NOMO-1 treated with dmso at 0.1 percent for 144 hours (cell line): ENCODE measurements at regions not wholly inside any gene's neighbourhood (a gene's known extent, or its start where the extent isn't known, plus 50 kb on each side); places are given as distances from the start of the nearest gene placed in this dataset.

Experiments
- DNase-seq: peaks from one replicate; lab custom pipeline; 2025; ENCODE audit not compliant: unreplicated experiment; lab: John Stamatoyannopoulos, UW

DNA sequence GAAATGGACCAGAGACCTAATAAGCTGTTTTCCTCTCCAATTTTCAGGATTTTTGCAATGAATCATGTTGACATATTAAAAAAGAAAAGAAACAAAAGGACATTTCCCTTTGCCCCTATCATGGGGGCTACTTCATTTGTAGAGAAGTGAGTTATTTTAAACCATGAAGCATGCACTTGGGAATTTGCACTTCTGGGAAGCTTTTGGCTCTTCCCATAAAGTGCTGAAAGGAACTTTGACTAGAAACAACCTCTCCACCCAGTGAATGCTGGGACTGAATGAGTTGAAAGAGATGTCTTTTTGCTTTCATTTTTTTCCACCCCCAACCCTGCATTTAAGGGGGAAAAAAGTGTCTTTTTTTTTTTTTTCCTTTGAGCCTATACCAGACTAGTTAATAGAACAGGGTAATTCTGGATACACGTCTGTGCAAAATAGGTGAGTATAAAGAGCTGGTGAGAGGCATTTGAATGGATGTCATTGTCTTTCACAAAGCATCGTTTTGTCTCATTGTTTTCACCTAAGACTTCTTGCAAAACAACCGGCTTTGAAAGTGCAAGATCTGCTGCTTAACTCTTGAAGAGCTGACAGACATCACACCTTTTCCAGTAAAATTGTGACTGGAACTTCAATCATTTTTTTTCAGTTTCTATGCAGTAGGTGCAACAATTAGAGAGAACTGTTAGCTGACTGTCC lies 138.7 kb upstream of the BACH2 start:
- DNase-seq: no peak

DNA sequence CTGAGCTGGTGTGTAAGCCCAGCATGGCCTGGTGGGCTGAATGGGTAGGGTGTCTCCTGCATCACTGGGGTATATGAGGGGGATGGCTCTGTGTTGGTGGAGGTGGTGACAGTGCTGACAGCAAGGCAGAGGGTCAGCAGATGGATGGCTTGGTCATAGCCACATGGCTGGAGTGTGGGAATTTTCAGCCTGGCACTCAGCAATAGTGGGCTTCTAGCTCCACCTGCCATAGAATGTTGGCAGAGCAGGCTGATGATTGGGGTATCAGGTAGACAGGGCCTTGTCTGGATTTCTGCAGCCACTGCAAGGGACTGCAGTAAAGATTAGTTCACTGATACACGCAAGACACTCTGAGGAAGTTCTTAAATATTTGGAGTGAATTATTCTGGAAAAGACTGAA lies 137.5 kb upstream of the BACH2 start:
- DNase-seq: no peak

- DNase-seq: no peak
These were observed 136.3 kb upstream of the BACH2 start for GRCh38 chr6:90432937-90433336.

DNA sequence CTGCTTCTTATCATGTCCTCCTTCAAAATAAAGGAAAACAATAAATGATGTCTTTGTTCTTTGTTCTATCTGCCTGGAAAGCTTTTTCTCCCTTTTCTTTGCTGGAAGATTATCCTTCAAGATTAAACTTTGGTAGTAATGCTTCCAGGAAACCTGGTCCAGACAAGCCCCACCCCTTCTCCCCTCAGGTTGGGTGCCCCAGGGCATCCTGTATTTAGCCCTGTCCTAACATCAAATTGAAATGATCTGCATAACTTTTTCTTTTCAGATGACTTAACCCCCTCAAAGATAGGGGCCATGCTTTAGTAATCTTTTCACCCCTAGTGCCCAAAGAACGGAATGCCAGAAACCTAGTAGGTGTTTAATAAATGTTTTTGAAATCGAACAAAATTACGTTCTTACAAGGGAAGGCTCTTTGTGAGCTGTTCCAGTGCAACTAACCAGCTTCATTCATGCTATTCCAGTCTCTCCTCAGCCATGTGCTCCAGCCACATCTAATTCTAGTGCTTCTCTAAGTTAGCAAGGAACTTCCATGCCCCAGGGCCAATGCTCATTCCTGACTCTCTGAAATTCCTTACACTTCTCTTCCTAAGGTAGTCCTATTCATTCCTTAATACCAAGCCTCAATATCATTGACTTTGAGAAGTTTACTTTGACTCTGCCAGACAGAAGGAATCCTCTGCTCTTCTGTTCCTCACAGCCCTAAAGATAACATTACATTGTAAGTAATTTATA lies 135.6 kb upstream of the BACH2 start:
- DNase-seq: no peak

DNA sequence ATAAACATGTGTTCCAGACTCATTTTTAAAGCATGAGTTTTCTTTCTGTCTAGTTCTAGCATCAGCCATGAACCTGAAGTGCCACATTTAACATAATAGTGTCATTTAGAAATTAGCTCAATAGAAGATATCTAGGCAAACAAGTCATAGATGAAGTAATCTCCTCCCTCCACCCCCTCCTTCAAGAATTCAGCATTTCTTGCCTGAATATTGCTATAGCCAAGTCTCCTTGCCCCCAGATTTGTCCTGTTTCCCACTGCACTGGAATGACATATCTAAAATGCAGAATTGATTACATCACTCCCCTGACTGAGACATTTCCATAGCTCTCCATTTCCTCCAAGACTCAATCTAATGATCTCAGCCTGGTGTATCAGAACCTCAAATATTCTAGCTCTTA lies 134.9 kb upstream of the BACH2 start:
- no peak for DNase-seq

DNA sequence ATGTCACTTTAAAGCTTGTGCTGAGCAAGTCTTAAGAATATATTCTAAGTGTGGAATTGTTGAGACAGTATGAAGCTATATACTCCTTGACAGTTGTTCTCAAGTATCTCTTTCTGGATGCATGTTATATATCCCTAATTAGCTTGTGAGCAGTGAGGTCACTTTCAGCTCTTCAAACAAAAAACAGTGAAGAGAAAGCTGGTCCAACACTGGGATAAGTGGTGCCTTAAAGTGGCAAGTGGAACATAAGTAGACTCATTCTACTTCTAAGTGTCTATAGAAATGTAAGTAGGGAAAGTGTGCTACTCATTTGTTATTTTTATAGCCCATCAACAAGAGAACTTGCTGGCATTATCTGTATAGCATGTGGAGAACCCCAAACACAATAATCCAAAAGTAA lies 133.1 kb upstream of the BACH2 start:
- no peak for DNase-seq

- DNase-seq: no peak
These were observed 131.9 kb upstream of the BACH2 start for GRCh38 chr6:90428514-90428913.

GRCh38 chr6:90425161-90425641 lies 128.6 kb upstream of the BACH2 start:
- no peak for DNase-seq

GRCh38 chr6:90424580-90424979 lies 127.9 kb upstream of the BACH2 start:
- no peak for DNase-seq

GRCh38 chr6:90421666-90422065 lies 125.0 kb upstream of the BACH2 start:
- DNase-seq: no peak

- DNase-seq: no peak
These were observed 123.9 kb upstream of the BACH2 start for GRCh38 chr6:90420500-90420899.

GRCh38 chr6:90417385-90417784 lies 120.7 kb upstream of the BACH2 start:
- DNase-seq: no peak

DNA sequence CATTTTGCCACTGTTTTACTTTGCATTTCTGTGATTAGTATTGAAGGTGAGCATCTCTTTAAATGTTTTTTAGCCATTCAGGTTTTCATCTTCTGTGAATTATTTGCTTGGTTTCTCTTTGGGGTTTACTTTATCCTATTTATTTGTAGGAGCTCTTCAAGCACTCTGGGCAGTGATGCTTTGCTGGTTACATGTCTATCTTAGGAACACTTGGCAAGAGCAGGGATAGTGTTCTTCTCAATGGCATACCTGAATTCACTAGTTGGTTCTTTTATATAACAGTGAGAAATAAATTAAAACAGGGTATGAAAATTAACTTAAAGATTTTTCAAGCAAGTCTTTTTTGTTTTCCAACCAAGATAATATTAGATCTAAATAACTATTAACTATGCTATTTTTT lies 119.7 kb upstream of the BACH2 start:
- no peak for DNase-seq

GRCh38 chr6:90415178-90415577 lies 118.5 kb upstream of the BACH2 start:
- no peak for DNase-seq

DNA sequence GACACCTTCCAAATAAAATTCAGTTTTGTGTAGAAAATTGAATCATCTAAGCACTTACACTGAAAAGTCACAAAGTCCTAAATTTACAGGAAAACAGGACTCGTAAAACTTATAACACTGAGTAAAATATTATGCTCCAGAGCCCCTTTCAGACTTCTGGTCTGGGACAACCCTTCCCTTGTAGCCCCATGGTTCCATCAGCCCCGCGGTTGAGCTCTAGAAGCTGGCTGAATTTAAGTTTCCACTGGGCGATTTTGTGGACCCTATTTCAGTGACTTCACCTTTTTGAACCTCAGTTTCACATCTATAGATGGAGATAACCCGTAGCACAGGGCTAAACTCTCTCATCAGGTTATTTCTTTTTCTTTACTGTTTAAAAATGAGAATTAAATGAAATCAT lies 117.7 kb upstream of the BACH2 start:
- DNase-seq: no peak

DNA sequence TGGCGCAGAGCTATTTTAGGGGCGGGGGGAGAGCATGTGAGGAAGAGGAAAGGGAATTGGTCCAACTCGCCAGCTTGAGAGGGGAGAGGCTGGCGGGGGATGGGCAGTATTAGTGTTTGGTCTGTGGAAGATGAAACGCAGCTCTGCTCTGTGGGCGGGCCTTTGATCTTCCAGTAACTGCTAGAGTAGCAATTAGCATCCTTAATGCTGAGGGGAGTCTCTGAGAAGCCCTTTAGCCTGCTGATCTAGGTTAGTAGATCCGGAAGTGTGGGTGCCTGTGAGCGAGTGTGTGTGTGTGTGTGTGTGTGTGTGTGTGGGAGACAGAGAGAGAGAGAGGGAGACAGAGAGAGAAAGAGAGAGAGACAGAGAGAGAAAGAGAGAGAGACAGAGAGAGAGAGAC lies 117.2 kb upstream of the BACH2 start:
- DNase-seq: no peak

GRCh38 chr6:90413396-90413795 lies 116.8 kb upstream of the BACH2 start:
- no peak for DNase-seq

DNA sequence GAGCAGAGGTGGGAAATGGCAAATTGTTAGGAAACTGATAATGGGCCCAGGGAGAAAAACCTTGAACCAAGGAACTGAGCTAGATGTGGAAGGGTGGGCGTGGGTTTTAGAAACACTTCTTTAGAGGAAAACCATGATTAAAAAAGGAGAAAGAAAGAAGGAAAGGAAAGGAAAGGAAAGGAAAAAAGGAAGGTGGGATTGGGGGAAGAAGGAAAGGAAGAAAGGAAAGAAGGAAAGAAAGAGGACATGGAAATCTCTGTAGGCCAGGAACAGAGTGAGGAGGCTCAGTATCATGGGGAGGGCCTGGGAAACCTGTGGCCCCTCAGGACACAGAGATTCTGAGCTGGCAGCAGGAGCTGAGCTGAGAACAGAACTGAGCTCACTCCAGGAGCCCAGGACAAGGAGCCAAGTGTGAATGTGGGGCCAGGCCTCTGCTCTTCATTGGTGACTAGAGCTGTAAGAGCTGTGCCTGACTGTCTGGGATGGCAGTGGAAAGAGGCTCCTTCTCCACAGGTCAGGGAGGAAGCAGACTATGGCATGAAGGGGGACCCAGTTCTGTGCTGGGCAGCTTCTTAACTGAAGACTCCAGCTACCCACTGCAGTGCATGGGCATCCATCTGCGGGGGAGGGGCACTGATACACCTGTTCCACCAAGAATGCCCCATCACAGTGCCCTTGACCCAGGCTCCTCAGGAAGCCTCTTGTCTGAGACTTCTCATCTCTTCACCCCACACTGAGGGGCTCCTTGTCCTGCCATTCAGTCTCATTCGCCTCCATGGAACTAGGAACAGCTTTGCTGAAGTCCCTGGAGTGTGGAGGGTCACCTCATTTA lies 116.1 kb upstream of the BACH2 start:
- no peak for DNase-seq

GRCh38 chr6:90411292-90411781 lies 114.7 kb upstream of the BACH2 start:
- DNase-seq: no peak

GRCh38 chr6:90409700-90410099 lies 113.1 kb upstream of the BACH2 start:
- no peak for DNase-seq

DNA sequence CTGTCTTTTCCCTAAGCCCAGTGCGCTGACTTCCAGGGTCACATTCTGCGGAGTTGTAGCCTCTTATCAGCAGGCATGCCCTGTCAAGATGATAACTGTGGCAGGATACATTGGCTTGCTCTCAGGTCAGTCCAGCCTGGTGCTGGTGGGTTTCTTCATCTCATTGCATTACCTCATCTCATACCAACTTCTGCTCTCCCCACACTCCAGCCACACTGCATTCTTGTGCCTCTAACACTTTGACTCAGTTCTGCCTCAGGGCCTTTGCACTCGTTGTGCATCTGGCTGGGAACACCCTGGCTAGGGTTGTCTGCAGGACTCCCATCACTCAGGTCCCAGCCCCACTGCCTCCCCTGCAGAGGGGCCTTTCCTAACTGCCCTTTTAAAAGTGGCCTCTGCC lies 110.3 kb upstream of the BACH2 start:
- DNase-seq: no peak
